CD4-positive, alpha-beta T cell treated with Interleukin-12 subunit alpha and Interleukin-12 subunit beta, for 1 hour (primary cell): ENCODE measurements at regions not wholly inside any gene's neighbourhood (a gene's known extent, or its start where the extent isn't known, plus 50 kb on each side); places are given as distances from the start of the nearest gene placed in this dataset.

Experiments used
- DNase-seq: peaks from one replicate; pipeline ENCODE4 v3.0.0-alpha.2; 2020

- DNase-seq: no peak
These were observed 720.1 kb downstream of the KCNA4 start for GRCh38 chr11:29296680-29297079.

GRCh38 chr11:29293825-29294224 is 723.0 kb downstream of the KCNA4 start:
- DNase-seq: no peak

GRCh38 chr11:29282088-29282487 is 734.7 kb downstream of the KCNA4 start:
- no peak for DNase-seq

GRCh38 chr11:29281271-29281777 is 735.5 kb downstream of the KCNA4 start:
- DNase-seq: no peak

- no peak for DNase-seq
These were observed 736.4 kb downstream of the KCNA4 start for GRCh38 chr11:29280452-29280851.

GRCh38 chr11:29279716-29280115 is 737.1 kb downstream of the KCNA4 start:
- no peak for DNase-seq

GRCh38 chr11:29272019-29272654 is 744.7 kb downstream of the KCNA4 start:
- DNase-seq: no peak

GRCh38 chr11:29271616-29272015 is 745.2 kb downstream of the KCNA4 start:
- no peak for DNase-seq

GRCh38 chr11:29268733-29269132 is 748.1 kb downstream of the KCNA4 start:
- no peak for DNase-seq

GRCh38 chr11:29265792-29266191 is 751.0 kb downstream of the KCNA4 start:
- no peak for DNase-seq

GRCh38 chr11:29265381-29265780 is 751.4 kb downstream of the KCNA4 start:
- DNase-seq: no peak

- DNase-seq: no peak
These were observed 752.7 kb downstream of the KCNA4 start for GRCh38 chr11:29263971-29264682.

- DNase-seq: no peak
These were observed 755.0 kb downstream of the KCNA4 start for GRCh38 chr11:29261831-29262230.

GRCh38 chr11:29260939-29261705 is 755.7 kb downstream of the KCNA4 start:
- DNase-seq: no peak

- no peak for DNase-seq
These were observed 758.4 kb downstream of the KCNA4 start for GRCh38 chr11:29258411-29258810.

GRCh38 chr11:29256580-29256979 is 760.2 kb downstream of the KCNA4 start:
- no peak for DNase-seq

GRCh38 chr11:29255401-29255800 is 761.4 kb downstream of the KCNA4 start:
- DNase-seq: no peak

GRCh38 chr11:29251738-29252137 is 765.1 kb downstream of the KCNA4 start:
- DNase-seq: no peak

GRCh38 chr11:29249713-29250112 is 767.1 kb downstream of the KCNA4 start:
- no peak for DNase-seq

GRCh38 chr11:29244355-29244754 is 772.5 kb downstream of the KCNA4 start:
- no peak for DNase-seq

GRCh38 chr11:29243616-29244015 is 773.2 kb downstream of the KCNA4 start:
- DNase-seq: no peak

- DNase-seq: no peak
These were observed 784.8 kb downstream of the KCNA4 start for GRCh38 chr11:29231991-29232390.

- no peak for DNase-seq
These were observed 785.2 kb downstream of the KCNA4 start for GRCh38 chr11:29231586-29231985.

GRCh38 chr11:29227811-29228210 is 789.0 kb downstream of the KCNA4 start:
- no peak for DNase-seq
